ENCODE measurements at regions not wholly inside any gene's neighbourhood (a gene's known extent, or its start where the extent isn't known, plus 50 kb on each side); places are given as distances from the start of the nearest gene placed in this dataset.

DNA sequence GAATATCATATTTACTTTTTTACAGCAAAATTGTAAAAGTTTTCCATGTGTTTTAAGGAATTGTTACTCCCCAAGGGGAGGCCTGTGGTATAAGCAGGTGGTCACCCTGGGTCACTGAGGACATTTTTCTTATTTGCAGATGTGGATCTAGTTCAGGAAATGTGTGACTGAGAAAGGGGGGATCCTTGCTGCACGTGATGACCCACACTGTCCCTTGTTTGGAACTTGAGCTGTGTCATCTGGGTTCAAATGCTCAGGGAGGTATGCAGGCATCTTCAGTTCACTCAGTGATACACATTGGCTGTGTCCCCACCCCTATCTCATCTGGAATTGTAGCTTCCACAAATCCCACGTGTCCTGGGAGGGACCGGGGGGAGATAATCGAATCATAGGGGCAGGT, 431.9 kb upstream of the CDH4 start:
- no peaks in the 10 kb centered on the region for H3K36me3 ChIP-seq
- no peaks in the 10 kb centered on the region for H3K4me1 ChIP-seq (ENCODE audit: insufficient read depth)
- H3K9me3 ChIP-seq: no peaks in the 10 kb centered on the region
- no peak overlapping the region for H3K27ac ChIP-seq
- no peak for TF ChIP-seq POLR2A (IDR thresholded peaks at IDR 0.05)
- TF ChIP-seq, protein P1, sequence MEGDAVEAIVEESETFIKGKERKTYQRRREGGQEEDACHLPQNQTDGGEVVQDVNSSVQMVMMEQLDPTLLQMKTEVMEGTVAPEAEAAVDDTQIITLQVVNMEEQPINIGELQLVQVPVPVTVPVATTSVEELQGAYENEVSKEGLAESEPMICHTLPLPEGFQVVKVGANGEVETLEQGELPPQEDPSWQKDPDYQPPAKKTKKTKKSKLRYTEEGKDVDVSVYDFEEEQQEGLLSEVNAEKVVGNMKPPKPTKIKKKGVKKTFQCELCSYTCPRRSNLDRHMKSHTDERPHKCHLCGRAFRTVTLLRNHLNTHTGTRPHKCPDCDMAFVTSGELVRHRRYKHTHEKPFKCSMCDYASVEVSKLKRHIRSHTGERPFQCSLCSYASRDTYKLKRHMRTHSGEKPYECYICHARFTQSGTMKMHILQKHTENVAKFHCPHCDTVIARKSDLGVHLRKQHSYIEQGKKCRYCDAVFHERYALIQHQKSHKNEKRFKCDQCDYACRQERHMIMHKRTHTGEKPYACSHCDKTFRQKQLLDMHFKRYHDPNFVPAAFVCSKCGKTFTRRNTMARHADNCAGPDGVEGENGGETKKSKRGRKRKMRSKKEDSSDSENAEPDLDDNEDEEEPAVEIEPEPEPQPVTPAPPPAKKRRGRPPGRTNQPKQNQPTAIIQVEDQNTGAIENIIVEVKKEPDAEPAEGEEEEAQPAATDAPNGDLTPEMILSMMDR (IDR thresholded peaks at IDR 0.05): no peak
- TF ChIP-seq EP300 (IDR thresholded peaks at IDR 0.05): no peak
- H3K4me3 ChIP-seq: no peak overlapping the region
- 53 to 59% (median 54%) methylated on average over 4 of the region's 4 CpGs for WGBS, 3 donors
- intact Hi-C loops (cut with DNase I): no loop called here
- no peak for DNase-seq
- H3K27me3 ChIP-seq: no peaks in the 10 kb centered on the region

DNA sequence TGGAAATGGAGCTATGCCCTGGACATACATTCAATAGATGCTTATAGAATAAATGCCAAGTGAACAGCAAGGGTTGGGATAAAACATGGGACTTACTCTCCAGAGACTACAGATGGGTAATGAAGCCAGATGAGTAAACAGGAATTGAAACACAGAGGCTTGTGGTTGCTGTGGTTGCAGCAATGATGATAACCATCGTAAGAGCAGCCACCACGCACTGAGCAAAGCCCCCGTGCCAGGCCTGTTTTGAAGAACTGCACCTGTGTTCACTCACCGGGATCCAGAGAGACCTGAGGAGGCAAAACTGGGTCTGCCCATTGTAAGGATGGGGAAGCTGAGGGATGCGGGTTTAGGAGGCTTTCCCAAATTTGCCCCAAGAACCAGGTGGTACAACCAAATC, 431.1 kb upstream of the CDH4 start:
- Histone ChIP-seq H3K27me3 (no peaks in the 10 kb centered on the region), H3K4me1 (ENCODE audit: insufficient read depth) (no peaks in the 10 kb centered on the region), H3K4me3 (no peak overlapping the region), H3K9me3 (no peaks in the 10 kb centered on the region), H3K27ac (no peak overlapping the region), H3K36me3 (no peaks in the 10 kb centered on the region)
- DNase-seq: no peak
- 62 to 71% (median 70%) methylated on average over 5 of the region's 5 CpGs for WGBS, 3 donors
- TF ChIP-seq POLR2A (IDR thresholded peaks at IDR 0.05): no peak
- TF ChIP-seq, protein P1 (IDR thresholded peaks at IDR 0.05): no peak
- TF ChIP-seq EP300 (IDR thresholded peaks at IDR 0.05): no peak
- intact Hi-C loops (cut with DNase I): no loop called here

DNA sequence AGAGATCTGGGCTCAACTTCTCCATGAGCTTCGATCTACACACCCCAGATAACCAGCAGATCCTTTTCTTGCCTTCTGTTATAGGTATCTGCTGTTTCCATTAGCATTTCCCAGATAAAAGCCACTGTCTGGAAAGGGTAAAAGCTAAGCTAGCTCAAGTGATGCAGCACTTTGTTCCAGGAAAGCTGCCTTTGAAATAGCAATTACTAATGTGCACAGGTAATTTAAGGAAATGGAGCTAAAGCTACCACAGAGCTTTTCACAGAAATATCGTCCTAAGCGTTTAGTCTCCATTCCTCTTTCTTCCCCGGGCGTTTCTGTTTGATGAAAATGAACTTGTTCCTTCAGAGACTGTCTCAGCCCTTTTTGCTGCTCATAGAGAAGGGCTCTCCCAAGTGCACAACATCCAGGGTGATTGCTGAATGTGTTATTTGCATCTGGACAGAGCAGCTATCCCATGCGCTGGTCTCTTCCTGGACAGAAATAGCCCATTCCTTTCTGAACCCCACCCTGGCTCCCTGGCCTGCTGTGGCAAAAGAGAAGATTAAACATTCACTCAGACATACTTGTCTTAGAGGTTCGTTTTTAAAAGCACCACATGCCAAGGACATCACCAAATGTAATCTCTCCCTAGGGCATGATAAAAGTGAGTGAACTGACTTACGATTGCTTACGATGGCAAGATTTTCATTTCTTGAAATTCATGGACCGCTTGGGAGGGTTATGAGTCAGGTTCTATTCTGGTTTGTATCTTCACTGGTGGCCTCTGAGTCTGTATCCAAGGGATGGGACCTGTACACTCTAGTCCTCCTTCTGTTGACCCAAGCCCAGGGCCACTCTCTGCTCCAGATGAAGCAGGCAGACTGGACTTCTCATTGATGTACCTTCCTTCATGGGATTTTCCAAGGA, 429.1 kb upstream of the CDH4 start:
- DNase-seq: no peak
- intact Hi-C loops (cut with DNase I): no loop called here
- Histone ChIP-seq H3K27ac (no peak overlapping the region), H3K4me1 (ENCODE audit: insufficient read depth) (no peaks in the 10 kb centered on the region), H3K27me3 (no peaks in the 10 kb centered on the region), H3K4me3 (no peak overlapping the region), H3K36me3 (no peaks in the 10 kb centered on the region), H3K9me3 (no peaks in the 10 kb centered on the region)
- WGBS, 3 donors: 54 to 59% (median 54%) methylated on average over 10 of the region's 10 CpGs
- TF ChIP-seq EP300 (IDR thresholded peaks at IDR 0.05): no peak
- TF ChIP-seq POLR2A (IDR thresholded peaks at IDR 0.05): no peak
- TF ChIP-seq, protein P1 (IDR thresholded peaks at IDR 0.05): no peak

DNA sequence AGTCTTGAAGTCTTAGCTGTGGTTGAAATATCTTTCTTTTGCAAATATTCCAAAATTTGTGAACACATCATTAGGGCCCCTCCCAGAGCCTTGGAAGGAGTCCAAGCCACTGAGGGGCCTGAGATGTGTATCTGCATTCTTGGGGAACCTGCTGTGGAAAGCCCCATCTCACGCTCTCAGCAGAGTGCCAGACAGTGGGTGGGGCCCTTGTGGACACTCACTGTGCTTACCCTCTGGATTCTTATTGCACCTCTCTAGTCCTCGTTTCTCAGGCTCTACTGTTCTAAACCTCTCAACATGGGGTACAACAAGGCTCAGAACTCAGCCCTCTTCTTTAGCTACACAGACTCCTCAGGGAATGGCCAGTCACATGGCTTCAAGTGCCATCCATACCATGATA, 416.2 kb upstream of the CDH4 start:
- 71 to 82% (median 81%) methylated on average over 2 of the region's 2 CpGs for WGBS, 3 donors
- H3K4me1 ChIP-seq (ENCODE audit: insufficient read depth): no peaks in the 10 kb centered on the region

More for the DNA sequence above, 416.2 kb upstream of the CDH4 start:
- H3K36me3 ChIP-seq: no peaks in the 10 kb centered on the region
- no peak for TF ChIP-seq EP300 (IDR thresholded peaks at IDR 0.05)
- TF ChIP-seq POLR2A (IDR thresholded peaks at IDR 0.05): no peak
- TF ChIP-seq, protein P1 (IDR thresholded peaks at IDR 0.05): no peak
- H3K27me3 ChIP-seq: no peaks in the 10 kb centered on the region
- no peak for DNase-seq
- H3K4me3 ChIP-seq: no peak overlapping the region
- no peak overlapping the region for H3K27ac ChIP-seq
- no peaks in the 10 kb centered on the region for H3K9me3 ChIP-seq
- intact Hi-C loops (cut with DNase I): no loop called here
